H1 (cell line): ENCODE measurements at regions not wholly inside any gene's neighbourhood (a gene's known extent, or its start where the extent isn't known, plus 50 kb on each side); places are given as distances from the start of the nearest gene placed in this dataset.

Source experiments
- CHD1 ChIP-seq: IDR thresholded peaks from 2 replicates; pipeline ENCODE4 v1.6.1; 2012; ENCODE audit warnings: low read depth, low read length, improper control_type of control experiment
- EZH2 ChIP-seq: fragments of 200-600 bp; sonication (generic); IDR thresholded peaks from 2 replicates; pipeline ENCODE4 v1.7.1; 2012; ENCODE audit warnings: low read depth, mild to moderate bottlenecking, moderate library complexity, low read length, inconsistent platforms; ENCODE audit not compliant: severe bottlenecking

DNA sequence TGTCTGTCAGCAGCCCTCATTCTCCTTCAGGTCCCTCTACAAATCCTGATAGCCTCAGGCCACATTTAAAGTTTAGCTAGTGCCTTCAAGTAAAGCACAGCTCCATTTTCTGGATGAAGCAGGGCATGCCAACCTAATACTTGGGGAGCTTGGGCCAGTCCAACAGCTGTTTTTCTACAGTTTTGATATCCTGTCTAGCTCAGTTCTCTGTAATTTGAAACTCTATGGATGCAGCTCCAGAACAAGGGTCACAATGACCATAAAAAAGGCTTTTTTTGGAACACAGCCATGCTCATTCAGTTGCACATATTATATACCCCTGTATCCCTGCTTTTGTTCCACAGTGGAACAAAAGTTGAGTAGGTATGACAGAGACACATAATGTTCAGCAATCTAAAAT, 373.5 kb downstream of the SUCLG1 start (continued):
- TF ChIP-seq CHD1 = no peak
- no peak for TF ChIP-seq EZH2
